Neural cell (in vitro differentiated cells): ENCODE measurements at regions not wholly inside any gene's neighbourhood (a gene's known extent, or its start where the extent isn't known, plus 50 kb on each side); places are given as distances from the start of the nearest gene placed in this dataset.

Source experiments
- H2AFZ ChIP-seq: fragments of 200-600, 300-800 bp; sonication (generic), shearing (Covaris generic); 2 replicates; pipeline ENCODE4 v1.6.0; 2014; ENCODE audit warnings: low read depth, mild to moderate bottlenecking, antibody characterized with exemption, low read length, moderate library complexity
- H3F3A ChIP-seq: fragments of 200-600 bp; shearing (Covaris generic); 2 replicates; pipeline ENCODE4 v1.6.1; 2016; ENCODE audit warnings: mild to moderate bottlenecking, moderate library complexity, mixed read lengths, antibody characterized with exemption, low read length; ENCODE audit not compliant: insufficient read depth, poor library complexity, severe bottlenecking
- H3K27ac ChIP-seq: fragments of 200-600, 300-800 bp; sonication (generic), shearing (Covaris generic); 2 replicates; pipeline ENCODE4 v1.5.1; 2014; ENCODE audit warnings: mild to moderate bottlenecking, low read length, moderate library complexity
- H3K27me3 ChIP-seq: fragments of 300-800, 200-600 bp; sonication (generic), shearing (Covaris generic); 2 replicates; pipeline ENCODE4 v1.6.0; 2014; ENCODE audit warnings: mild to moderate bottlenecking, low read depth, low read length, moderate library complexity; ENCODE audit not compliant: insufficient read depth
- H3K36me3 ChIP-seq: fragments of 300-800, 200-600 bp; sonication (generic), shearing (Covaris generic); 2 replicates; pipeline ENCODE4 v1.5.1; 2014; ENCODE audit warnings: mild to moderate bottlenecking, antibody characterized with exemption, low read length, moderate library complexity; ENCODE audit not compliant: insufficient read depth
- H3K4me2 ChIP-seq: fragments of 300-800, 200-600 bp; sonication (generic), shearing (Covaris generic); 2 replicates; pipeline ENCODE4 v1.6.0; 2014; ENCODE audit warnings: mild to moderate bottlenecking, low read length
- H3K4me3 ChIP-seq: fragments of 300-800, 200-600 bp; sonication (generic), shearing (Covaris generic); 2 replicates; pipeline ENCODE4 v1.5.1; 2014; ENCODE audit warnings: mild to moderate bottlenecking, low read length, moderate library complexity
- H3K79me2 ChIP-seq: fragments of 200-600 bp; shearing (Covaris generic); replicated peaks from 2 replicates; pipeline ENCODE4 v1.6.0; 2014; ENCODE audit warnings: mild to moderate bottlenecking, low read length, moderate library complexity; ENCODE audit not compliant: insufficient read depth
- H3K9ac ChIP-seq: fragments of 300-800, 200-600 bp; sonication (generic), shearing (Covaris generic); 2 replicates; pipeline ENCODE4 v1.6.1; 2016; ENCODE audit warnings: mild to moderate bottlenecking, low read length, mixed read lengths
- H3K9me2 ChIP-seq: fragments of 200-600 bp; shearing (Covaris generic); 2 replicates; pipeline ENCODE4 v1.6.1; 2016; ENCODE audit warnings: mild to moderate bottlenecking, low read length, mixed read lengths; ENCODE audit not compliant: insufficient read depth
- H3K9me3 ChIP-seq: fragments of 200-600, 300-800 bp; sonication (generic), shearing (Covaris generic); 2 replicates; pipeline ENCODE4 v1.6.1; 2016; ENCODE audit warnings: mild to moderate bottlenecking, mixed run types, low read length, moderate library complexity, mixed read lengths
- H4K20me1 ChIP-seq: fragments of 200-600 bp; shearing (Covaris generic); 2 replicates; pipeline ENCODE4 v1.6.1; 2016; ENCODE audit warnings: mild to moderate bottlenecking, mixed run types; ENCODE audit not compliant: insufficient read depth
- EP300 ChIP-seq: fragments of 450-650 bp; conservative IDR thresholded peaks from 2 replicates; pipeline ENCODE4 v1.6.1; 2014; ENCODE audit warnings: antibody characterized with exemption, mild to moderate bottlenecking, moderate library complexity; ENCODE audit not compliant: poor library complexity, severe bottlenecking
- EZH2 ChIP-seq: fragments of 200-600, 300-800 bp; shearing (Covaris generic), sonication (generic); IDR thresholded peaks from 2 replicates; pipeline ENCODE4 v1.6.1; 2014; ENCODE audit warnings: antibody characterized with exemption, low read length, borderline replicate concordance, mild to moderate bottlenecking; ENCODE audit not compliant: insufficient read depth, poor library complexity, severe bottlenecking
- MXI1 ChIP-seq: fragments of 450-650 bp; conservative IDR thresholded peaks from 2 replicates; pipeline ENCODE4 v1.6.1; 2014; ENCODE audit warnings: antibody characterized with exemption, mild to moderate bottlenecking; ENCODE audit not compliant: poor library complexity, severe bottlenecking
- POLR2AphosphoS5 ChIP-seq: IDR thresholded peaks from 2 replicates; pipeline ENCODE4 v1.6.1; 2012
- RAD21 ChIP-seq: fragments of 450-650 bp; conservative IDR thresholded peaks from 2 replicates; pipeline ENCODE4 v1.6.1; 2014; ENCODE audit warnings: antibody characterized with exemption, mild to moderate bottlenecking, moderate library complexity
- REST ChIP-seq: IDR thresholded peaks from 2 replicates; pipeline ENCODE4 v1.6.1; 2012; ENCODE audit warnings: borderline replicate concordance
- SMC3 ChIP-seq: fragments of 450-650 bp; conservative IDR thresholded peaks from 2 replicates; pipeline ENCODE4 v1.6.1; 2014; ENCODE audit warnings: antibody characterized with exemption, mild to moderate bottlenecking, moderate library complexity; ENCODE audit not compliant: poor library complexity
- TAF1 ChIP-seq: IDR thresholded peaks from 2 replicates; pipeline ENCODE4 v1.6.1; 2012; ENCODE audit warnings: low read depth
- TF ChIP-seq, protein P1 (sequence below): fragments of 450-650 bp; IDR thresholded peaks from 2 replicates; pipeline ENCODE4 v1.5.1; 2014; ENCODE audit warnings: antibody characterized with exemption, mild to moderate bottlenecking, moderate library complexity; ENCODE audit not compliant: poor library complexity, severe bottlenecking

- H3F3A ChIP-seq = no peaks in the 10 kb centered on the region
- H4K20me1 ChIP-seq = no peaks in the 10 kb centered on the region
- H3K27me3 ChIP-seq = no peaks in the 10 kb centered on the region
- no peaks in the 10 kb centered on the region for H3K36me3 ChIP-seq
- no peak overlapping the region for H3K4me2 ChIP-seq
- no peak overlapping the region for H3K27ac ChIP-seq
- no peaks in the 10 kb centered on the region for H3K9me2 ChIP-seq
- no peak for TF ChIP-seq REST
- TF ChIP-seq SMC3 = no peak
- TF ChIP-seq TAF1 = no peak
- TF ChIP-seq EP300 = no peak
- no peak for TF ChIP-seq POLR2AphosphoS5
- TF ChIP-seq EZH2 = no peak
- TF ChIP-seq RAD21 = no peak
- TF ChIP-seq MXI1 = no peak
- TF ChIP-seq, protein P1, sequence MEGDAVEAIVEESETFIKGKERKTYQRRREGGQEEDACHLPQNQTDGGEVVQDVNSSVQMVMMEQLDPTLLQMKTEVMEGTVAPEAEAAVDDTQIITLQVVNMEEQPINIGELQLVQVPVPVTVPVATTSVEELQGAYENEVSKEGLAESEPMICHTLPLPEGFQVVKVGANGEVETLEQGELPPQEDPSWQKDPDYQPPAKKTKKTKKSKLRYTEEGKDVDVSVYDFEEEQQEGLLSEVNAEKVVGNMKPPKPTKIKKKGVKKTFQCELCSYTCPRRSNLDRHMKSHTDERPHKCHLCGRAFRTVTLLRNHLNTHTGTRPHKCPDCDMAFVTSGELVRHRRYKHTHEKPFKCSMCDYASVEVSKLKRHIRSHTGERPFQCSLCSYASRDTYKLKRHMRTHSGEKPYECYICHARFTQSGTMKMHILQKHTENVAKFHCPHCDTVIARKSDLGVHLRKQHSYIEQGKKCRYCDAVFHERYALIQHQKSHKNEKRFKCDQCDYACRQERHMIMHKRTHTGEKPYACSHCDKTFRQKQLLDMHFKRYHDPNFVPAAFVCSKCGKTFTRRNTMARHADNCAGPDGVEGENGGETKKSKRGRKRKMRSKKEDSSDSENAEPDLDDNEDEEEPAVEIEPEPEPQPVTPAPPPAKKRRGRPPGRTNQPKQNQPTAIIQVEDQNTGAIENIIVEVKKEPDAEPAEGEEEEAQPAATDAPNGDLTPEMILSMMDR = no peak
- no peaks in the 10 kb centered on the region for H3K9me3 ChIP-seq
- H3K4me3 ChIP-seq = no peak overlapping the region
- H3K9ac ChIP-seq = no peak overlapping the region
- H3K79me2 ChIP-seq = no peaks in the 10 kb centered on the region
- no peak overlapping the region for H2AFZ ChIP-seq
These were observed 914.5 kb downstream of the METTL15 start for GRCh38 chr11:29022676-29023075.

GRCh38 chr11:29019960-29020683 lies 911.9 kb downstream of the METTL15 start:
- no peaks in the 10 kb centered on the region for H3K27me3 ChIP-seq
- H3K4me2 ChIP-seq = no peak overlapping the region
- no peak overlapping the region for H2AFZ ChIP-seq
- no peaks in the 10 kb centered on the region for H3K36me3 ChIP-seq
- H3K9me3 ChIP-seq = no peaks in the 10 kb centered on the region
- H3K27ac ChIP-seq = no peak overlapping the region
- no peaks in the 10 kb centered on the region for H3K9me2 ChIP-seq
- TF ChIP-seq POLR2AphosphoS5 (no peak), EP300 (no peak), MXI1 (no peak), EZH2 (no peak), TAF1 (no peak), SMC3 (no peak), RAD21 (no peak), REST (no peak)
- TF ChIP-seq, protein P1 = no peak
- H3K79me2 ChIP-seq = no peaks in the 10 kb centered on the region
- H3F3A ChIP-seq = no peaks in the 10 kb centered on the region
- H3K4me3 ChIP-seq = no peak overlapping the region
- no peak overlapping the region for H3K9ac ChIP-seq
- no peaks in the 10 kb centered on the region for H4K20me1 ChIP-seq
